ENCODE measurements at regions not wholly inside any gene's neighbourhood (a gene's known extent, or its start where the extent isn't known, plus 50 kb on each side); places are given as distances from the start of the nearest gene placed in this dataset.

DNA sequence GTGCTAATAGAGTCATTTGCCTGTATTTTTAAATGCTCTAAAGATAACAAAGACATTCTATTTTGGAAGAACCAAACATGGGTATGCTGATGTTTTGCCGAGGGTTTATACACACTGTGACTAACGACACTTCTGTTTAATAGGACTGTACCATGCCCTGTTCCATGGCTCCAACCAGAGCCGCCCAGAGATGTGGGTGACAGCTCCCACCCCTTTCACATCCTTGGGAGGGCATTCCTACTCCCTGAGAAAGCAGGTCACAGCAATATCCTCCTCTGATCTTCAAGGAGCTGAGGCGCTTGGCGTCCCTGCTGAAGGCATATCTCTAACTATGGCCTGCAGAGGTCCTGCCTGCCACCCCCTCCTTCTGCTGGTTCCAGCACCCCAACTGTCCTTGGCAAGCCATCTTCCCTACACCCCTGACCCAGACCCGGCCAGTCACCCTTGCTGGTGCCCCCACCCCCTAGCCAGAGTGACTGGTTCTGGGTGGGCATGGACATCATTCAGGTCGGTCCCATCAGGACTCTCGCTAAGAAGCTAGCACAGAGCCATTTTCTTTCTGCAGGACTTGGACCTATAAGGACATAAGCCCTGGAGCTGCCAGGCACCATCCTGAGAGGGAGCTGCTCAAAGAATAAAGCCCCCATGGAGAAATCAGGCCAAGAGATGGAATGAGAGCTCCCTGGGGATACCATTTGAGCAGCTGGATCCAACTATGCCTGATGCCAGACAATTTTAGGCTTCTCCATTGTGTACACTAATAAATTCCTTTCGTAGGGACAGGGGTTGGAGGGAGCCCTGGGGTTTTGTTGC lies 381.3 kb downstream of the CTTN start:
- no peak overlapping the region for H3K27ac ChIP-seq
- H3K9me3 ChIP-seq (ENCODE audit: low read depth) = no peaks in the 10 kb centered on the region
- no peaks in the 10 kb centered on the region for H3K79me2 ChIP-seq
- DNase-seq (ENCODE audit: low spot score) = no peak
- no peak overlapping the region for H3K4me3 ChIP-seq
- H4K20me1 ChIP-seq (ENCODE audit: insufficient read depth, poor library complexity, severe bottlenecking) = no peaks in the 10 kb centered on the region
- H3K27me3 ChIP-seq = no peaks in the 10 kb centered on the region
- 86% methylated on average over 9 of the region's 9 CpGs for WGBS (ENCODE audit: low lambda C conversion rate, missing lambda C conversion rate)
- no peaks in the 10 kb centered on the region for H3K9me2 ChIP-seq (replicated peaks; ENCODE audit: insufficient read depth)
- TF ChIP-seq, protein P1, sequence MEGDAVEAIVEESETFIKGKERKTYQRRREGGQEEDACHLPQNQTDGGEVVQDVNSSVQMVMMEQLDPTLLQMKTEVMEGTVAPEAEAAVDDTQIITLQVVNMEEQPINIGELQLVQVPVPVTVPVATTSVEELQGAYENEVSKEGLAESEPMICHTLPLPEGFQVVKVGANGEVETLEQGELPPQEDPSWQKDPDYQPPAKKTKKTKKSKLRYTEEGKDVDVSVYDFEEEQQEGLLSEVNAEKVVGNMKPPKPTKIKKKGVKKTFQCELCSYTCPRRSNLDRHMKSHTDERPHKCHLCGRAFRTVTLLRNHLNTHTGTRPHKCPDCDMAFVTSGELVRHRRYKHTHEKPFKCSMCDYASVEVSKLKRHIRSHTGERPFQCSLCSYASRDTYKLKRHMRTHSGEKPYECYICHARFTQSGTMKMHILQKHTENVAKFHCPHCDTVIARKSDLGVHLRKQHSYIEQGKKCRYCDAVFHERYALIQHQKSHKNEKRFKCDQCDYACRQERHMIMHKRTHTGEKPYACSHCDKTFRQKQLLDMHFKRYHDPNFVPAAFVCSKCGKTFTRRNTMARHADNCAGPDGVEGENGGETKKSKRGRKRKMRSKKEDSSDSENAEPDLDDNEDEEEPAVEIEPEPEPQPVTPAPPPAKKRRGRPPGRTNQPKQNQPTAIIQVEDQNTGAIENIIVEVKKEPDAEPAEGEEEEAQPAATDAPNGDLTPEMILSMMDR (IDR thresholded peaks at IDR 0.05; ENCODE audit: poor library complexity) = no peak
- no peak for TF ChIP-seq EZH2phosphoT487 (IDR thresholded peaks at IDR 0.05; ENCODE audit: low read depth, severe bottlenecking, unreplicated experiment)
- no peak for TF ChIP-seq EZH2 (IDR thresholded peaks at IDR 0.05; ENCODE audit: borderline replicate concordance)
- no peaks in the 10 kb centered on the region for H3K36me3 ChIP-seq (replicated peaks; ENCODE audit: insufficient read depth, low read depth)
- no peak overlapping the region for H3K4me2 ChIP-seq
- H2AFZ ChIP-seq = no peak overlapping the region
- H3K4me1 ChIP-seq (ENCODE audit: insufficient read depth) = no peaks in the 10 kb centered on the region

DNA sequence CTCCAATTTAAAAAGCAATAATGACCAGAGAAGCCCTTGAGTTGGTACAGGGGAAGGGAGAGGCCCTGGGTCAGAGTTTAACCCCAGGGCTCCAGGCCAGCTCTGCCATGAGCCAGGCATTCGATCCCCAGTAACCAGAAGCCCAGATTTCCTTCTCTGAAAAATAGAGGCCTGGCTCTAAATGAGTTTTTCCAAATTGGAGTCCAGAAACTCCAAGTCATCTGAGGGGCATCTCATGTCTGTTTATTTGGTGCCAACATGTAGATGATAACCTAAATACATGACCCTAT lies 381.9 kb downstream of the CTTN start:
- no peak overlapping the region for H3K4me2 ChIP-seq
- H3K79me2 ChIP-seq = no peaks in the 10 kb centered on the region
- 84% methylated on average over 1 of the region's 1 CpG for whole genome bisulfite sequencing (ENCODE audit: low lambda C conversion rate, missing lambda C conversion rate)
- DNase-seq (ENCODE audit: low spot score) = no peak
- H3K9me3 ChIP-seq (ENCODE audit: low read depth) = no peaks in the 10 kb centered on the region
- TF ChIP-seq EZH2 (IDR thresholded peaks at IDR 0.05; ENCODE audit: borderline replicate concordance) (no peak), EZH2phosphoT487 (IDR thresholded peaks at IDR 0.05; ENCODE audit: low read depth, severe bottlenecking, unreplicated experiment) (no peak)
- TF ChIP-seq, protein P1 (IDR thresholded peaks at IDR 0.05; ENCODE audit: poor library complexity) = no peak
- no peaks in the 10 kb centered on the region for H3K4me1 ChIP-seq (ENCODE audit: insufficient read depth)
- no peaks in the 10 kb centered on the region for H3K36me3 ChIP-seq (replicated peaks; ENCODE audit: insufficient read depth, low read depth)
- H3K9me2 ChIP-seq (replicated peaks; ENCODE audit: insufficient read depth) = no peaks in the 10 kb centered on the region
- no peak overlapping the region for H3K27ac ChIP-seq
- no peak overlapping the region for H2AFZ ChIP-seq
- no peaks in the 10 kb centered on the region for H4K20me1 ChIP-seq (ENCODE audit: insufficient read depth, poor library complexity, severe bottlenecking)
- H3K27me3 ChIP-seq = no peaks in the 10 kb centered on the region
- H3K4me3 ChIP-seq = no peak overlapping the region

DNA sequence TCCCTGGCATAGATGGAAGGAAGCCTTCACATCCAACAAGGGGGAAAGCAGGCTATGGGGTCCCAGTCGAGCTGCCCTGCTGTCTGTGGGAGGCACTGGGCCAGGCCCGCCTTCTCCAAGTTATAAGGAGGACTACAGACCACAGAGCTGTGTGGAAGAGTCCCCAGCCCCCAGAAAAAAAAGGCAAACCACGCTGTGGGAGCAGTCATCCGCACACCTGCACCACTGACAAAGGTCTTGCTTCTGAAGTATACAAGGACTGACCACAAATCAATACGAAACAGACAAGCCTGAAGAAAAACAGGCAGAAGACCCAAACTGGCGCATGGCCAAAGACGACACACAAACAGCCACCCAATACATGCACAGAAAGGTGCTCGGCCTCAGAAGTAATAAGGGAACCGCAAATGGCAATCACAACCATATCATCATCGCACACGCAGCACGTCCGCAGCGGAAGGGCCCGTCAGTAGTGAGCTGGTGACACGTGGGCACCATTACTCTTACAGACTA lies 384.1 kb downstream of the CTTN start:
- WGBS (ENCODE audit: low lambda C conversion rate, missing lambda C conversion rate) = 87% methylated on average over 16 of the region's 16 CpGs
- Histone ChIP-seq H2AFZ (no peak overlapping the region), H4K20me1 (ENCODE audit: insufficient read depth, poor library complexity, severe bottlenecking) (no peaks in the 10 kb centered on the region), H3K27ac (no peak overlapping the region), H3K36me3 (replicated peaks; ENCODE audit: insufficient read depth, low read depth) (no peaks in the 10 kb centered on the region), H3K4me2 (no peak overlapping the region), H3K79me2 (no peaks in the 10 kb centered on the region), H3K9me3 (ENCODE audit: low read depth) (no peaks in the 10 kb centered on the region), H3K4me3 (no peak overlapping the region), H3K9me2 (replicated peaks; ENCODE audit: insufficient read depth) (no peaks in the 10 kb centered on the region), H3K27me3 (no peaks in the 10 kb centered on the region), H3K4me1 (ENCODE audit: insufficient read depth) (no peaks in the 10 kb centered on the region)
- DNase-seq (ENCODE audit: low spot score) = no peak
- TF ChIP-seq EZH2 (IDR thresholded peaks at IDR 0.05; ENCODE audit: borderline replicate concordance) = no peak
- TF ChIP-seq, protein P1 (IDR thresholded peaks at IDR 0.05; ENCODE audit: poor library complexity) = no peak
- no peak for TF ChIP-seq EZH2phosphoT487 (IDR thresholded peaks at IDR 0.05; ENCODE audit: low read depth, severe bottlenecking, unreplicated experiment)
